ENCODE measurements at regions not wholly inside any gene's neighbourhood (a gene's known extent, or its start where the extent isn't known, plus 50 kb on each side); places are given as distances from the start of the nearest gene placed in this dataset.

DNA sequence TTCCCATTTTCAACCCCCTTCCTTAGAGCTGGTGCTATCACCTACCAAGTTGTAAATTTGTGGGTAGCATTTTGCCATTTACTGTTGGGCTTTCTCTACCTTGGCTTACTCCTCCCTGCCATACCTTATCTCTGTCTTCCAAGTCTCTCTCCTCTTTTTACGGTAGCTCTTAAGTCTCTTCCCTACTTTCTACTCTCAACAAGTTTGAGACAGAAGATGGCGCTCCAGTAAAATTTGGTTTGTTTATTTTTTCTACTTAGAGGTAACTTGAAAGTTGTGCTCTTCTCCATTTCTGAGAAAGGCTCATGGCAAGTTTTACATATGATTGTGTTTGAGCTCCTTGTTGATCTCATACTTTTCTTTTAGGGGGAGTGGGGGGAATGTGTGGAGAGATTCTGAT is 1508.1 kb downstream of the TECRL start:
- Histone ChIP-seq H3K4me3 (no peak overlapping the region), H3K4me1 (no peaks in the 10 kb centered on the region), H3K27ac (no peak overlapping the region), H3K27me3 (no peaks in the 10 kb centered on the region), H3K36me3 (no peaks in the 10 kb centered on the region), H3K9me3 (peaks cover 0 to 5% (median 0%) of the 10 kb centered on the region in 4 donors)
- DNase-seq (ENCODE audit: low spot score in 2 of 2), result no peak
- 86 to 88% methylated on average over 2 of the region's 2 CpGs for WGBS, 2 donors
- TF ChIP-seq EP300 (IDR thresholded peaks at IDR 0.05) (no peak), POLR2A (IDR thresholded peaks at IDR 0.05) (no peak)
- TF ChIP-seq, protein P1, sequence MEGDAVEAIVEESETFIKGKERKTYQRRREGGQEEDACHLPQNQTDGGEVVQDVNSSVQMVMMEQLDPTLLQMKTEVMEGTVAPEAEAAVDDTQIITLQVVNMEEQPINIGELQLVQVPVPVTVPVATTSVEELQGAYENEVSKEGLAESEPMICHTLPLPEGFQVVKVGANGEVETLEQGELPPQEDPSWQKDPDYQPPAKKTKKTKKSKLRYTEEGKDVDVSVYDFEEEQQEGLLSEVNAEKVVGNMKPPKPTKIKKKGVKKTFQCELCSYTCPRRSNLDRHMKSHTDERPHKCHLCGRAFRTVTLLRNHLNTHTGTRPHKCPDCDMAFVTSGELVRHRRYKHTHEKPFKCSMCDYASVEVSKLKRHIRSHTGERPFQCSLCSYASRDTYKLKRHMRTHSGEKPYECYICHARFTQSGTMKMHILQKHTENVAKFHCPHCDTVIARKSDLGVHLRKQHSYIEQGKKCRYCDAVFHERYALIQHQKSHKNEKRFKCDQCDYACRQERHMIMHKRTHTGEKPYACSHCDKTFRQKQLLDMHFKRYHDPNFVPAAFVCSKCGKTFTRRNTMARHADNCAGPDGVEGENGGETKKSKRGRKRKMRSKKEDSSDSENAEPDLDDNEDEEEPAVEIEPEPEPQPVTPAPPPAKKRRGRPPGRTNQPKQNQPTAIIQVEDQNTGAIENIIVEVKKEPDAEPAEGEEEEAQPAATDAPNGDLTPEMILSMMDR (IDR thresholded peaks at IDR 0.05), result no peak

DNA sequence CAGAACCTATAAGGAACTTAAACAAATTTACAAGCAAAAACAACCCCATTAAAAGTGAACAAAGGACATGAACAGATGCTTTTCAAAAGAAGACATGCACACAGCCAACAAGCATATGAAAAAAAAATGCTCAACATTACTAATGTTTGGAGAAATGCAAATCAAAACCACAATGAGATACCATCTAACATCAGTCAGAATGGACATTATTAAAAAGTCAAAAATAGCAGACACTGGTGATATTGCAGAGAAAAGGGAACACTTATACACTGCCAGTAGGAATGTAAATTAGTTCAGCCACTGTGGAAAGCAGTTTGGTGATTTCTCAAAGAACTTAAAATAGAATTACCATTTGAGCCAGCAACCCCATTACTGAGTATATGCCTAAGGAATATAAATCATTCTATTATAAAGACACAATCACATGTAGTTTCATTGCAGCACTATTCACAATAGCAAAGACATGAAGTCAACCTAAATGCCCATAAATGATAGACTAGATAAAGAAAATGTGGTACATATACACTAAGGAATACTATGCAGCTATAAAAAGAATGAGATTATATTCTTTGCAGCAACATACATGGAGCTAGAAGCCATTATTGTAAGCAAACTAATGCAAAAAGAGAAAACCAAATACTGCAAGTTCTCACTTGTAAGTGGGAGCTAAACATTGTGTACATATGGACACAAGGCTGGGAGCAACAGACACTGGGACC is 1509.4 kb downstream of the TECRL start:
- H3K4me3 ChIP-seq, result no peak overlapping the region
- no peak overlapping the region for H3K27ac ChIP-seq
- peaks cover 0 to 5% (median 0%) of the 10 kb centered on the region in 4 donors for H3K9me3 ChIP-seq
- H3K4me1 ChIP-seq, result no peaks in the 10 kb centered on the region
- DNase-seq (ENCODE audit: low spot score in 2 of 2), result no peak
- no peaks in the 10 kb centered on the region for H3K36me3 ChIP-seq
- no peaks in the 10 kb centered on the region for H3K27me3 ChIP-seq
- no peak for TF ChIP-seq POLR2A (IDR thresholded peaks at IDR 0.05)
- no peak for TF ChIP-seq EP300 (IDR thresholded peaks at IDR 0.05)
- TF ChIP-seq, protein P1 (IDR thresholded peaks at IDR 0.05), result no peak

DNA sequence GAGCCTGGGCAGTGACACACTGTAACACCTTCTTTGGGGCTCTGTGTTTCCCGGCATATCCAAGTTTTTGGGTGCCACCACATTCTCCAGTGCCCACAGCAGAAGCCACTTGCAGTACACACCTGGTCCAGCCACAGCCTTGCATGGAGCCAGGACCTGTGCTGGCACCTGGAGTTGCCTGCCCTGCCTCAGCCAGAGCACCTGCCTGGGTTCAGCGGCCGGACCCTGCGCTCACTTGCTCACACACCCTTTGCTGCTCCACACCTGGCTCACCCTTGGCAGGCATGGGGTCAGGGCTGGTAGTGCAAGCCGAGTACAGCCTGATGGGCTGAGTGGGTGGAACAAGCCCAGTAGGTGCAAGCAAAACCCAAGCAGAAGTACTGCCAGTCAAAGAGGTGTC is 1511.1 kb downstream of the TECRL start:
- H3K9me3 ChIP-seq, result peaks cover 0 to 5% (median 0%) of the 10 kb centered on the region in 4 donors
- H3K4me3 ChIP-seq, result no peak overlapping the region
- H3K27ac ChIP-seq, result no peak overlapping the region
- H3K36me3 ChIP-seq, result no peaks in the 10 kb centered on the region
- no peaks in the 10 kb centered on the region for H3K4me1 ChIP-seq
- DNase-seq (ENCODE audit: low spot score in 2 of 2), result no peak
- H3K27me3 ChIP-seq, result no peaks in the 10 kb centered on the region
- TF ChIP-seq POLR2A (IDR thresholded peaks at IDR 0.05), result no peak
- no peak for TF ChIP-seq EP300 (IDR thresholded peaks at IDR 0.05)
- TF ChIP-seq, protein P1 (IDR thresholded peaks at IDR 0.05), result no peak
- WGBS, 2 donors, result 83 to 91% methylated on average over 2 to 5 of the region's 5 CpGs

GRCh38 chr4:62896721-62897120 is 1512.5 kb downstream of the TECRL start:
- TF ChIP-seq, protein P1 (IDR thresholded peaks at IDR 0.05), result no peak
- TF ChIP-seq EP300 (IDR thresholded peaks at IDR 0.05) (no peak), POLR2A (IDR thresholded peaks at IDR 0.05) (no peak)
- 44 to 81% methylated on average over 1 to 3 of the region's 3 CpGs for WGBS, 2 donors
- Histone ChIP-seq H3K4me3 (no peak overlapping the region), H3K4me1 (no peaks in the 10 kb centered on the region), H3K27me3 (no peaks in the 10 kb centered on the region), H3K9me3 (peaks cover 0 to 5% (median 0%) of the 10 kb centered on the region in 4 donors), H3K27ac (no peak overlapping the region), H3K36me3 (no peaks in the 10 kb centered on the region)
- DNase-seq (ENCODE audit: low spot score in 2 of 2), result no peak

GRCh38 chr4:62881901-62882300 is 1527.3 kb downstream of the TECRL start:
- TF ChIP-seq POLR2A (IDR thresholded peaks at IDR 0.05), result no peak
- TF ChIP-seq EP300 (IDR thresholded peaks at IDR 0.05), result no peak
- TF ChIP-seq, protein P1 (IDR thresholded peaks at IDR 0.05), result no peak
- WGBS, 2 donors, result 78 to 80% methylated on average over 3 of the region's 3 CpGs

More at GRCh38 chr4:62881901-62882300, 1527.3 kb downstream of the TECRL start:
- Histone ChIP-seq H3K4me1 (no peaks in the 10 kb centered on the region), H3K27me3 (no peaks in the 10 kb centered on the region), H3K27ac (no peak overlapping the region), H3K9me3 (no peaks in the 10 kb centered on the region), H3K4me3 (no peak overlapping the region), H3K36me3 (no peaks in the 10 kb centered on the region)
- DNase-seq (ENCODE audit: low spot score in 2 of 2), result no peak
